Activated T-cell treated with anti-CD3 and anti-CD28 coated beads for 24 hours (primary cell): ENCODE measurements at regions not wholly inside any gene's neighbourhood (a gene's known extent, or its start where the extent isn't known, plus 50 kb on each side); places are given as distances from the start of the nearest gene placed in this dataset.
A peak's percentile ranks its signal among the peaks of the same experiment; 100 is the strongest.

Source experiments
- DNase-seq: peaks from one replicate; pipeline ENCODE4 v3.0.0-alpha.2; 2020; ENCODE audit warnings: low read depth

- DNase-seq, result no peak
Measured at GRCh38 chrX:149274516-149275105, 230.5 kb downstream of the IDS start.

- no peak for DNase-seq
Measured at GRCh38 chrX:149272690-149273463, 232.2 kb downstream of the IDS start.

DNA sequence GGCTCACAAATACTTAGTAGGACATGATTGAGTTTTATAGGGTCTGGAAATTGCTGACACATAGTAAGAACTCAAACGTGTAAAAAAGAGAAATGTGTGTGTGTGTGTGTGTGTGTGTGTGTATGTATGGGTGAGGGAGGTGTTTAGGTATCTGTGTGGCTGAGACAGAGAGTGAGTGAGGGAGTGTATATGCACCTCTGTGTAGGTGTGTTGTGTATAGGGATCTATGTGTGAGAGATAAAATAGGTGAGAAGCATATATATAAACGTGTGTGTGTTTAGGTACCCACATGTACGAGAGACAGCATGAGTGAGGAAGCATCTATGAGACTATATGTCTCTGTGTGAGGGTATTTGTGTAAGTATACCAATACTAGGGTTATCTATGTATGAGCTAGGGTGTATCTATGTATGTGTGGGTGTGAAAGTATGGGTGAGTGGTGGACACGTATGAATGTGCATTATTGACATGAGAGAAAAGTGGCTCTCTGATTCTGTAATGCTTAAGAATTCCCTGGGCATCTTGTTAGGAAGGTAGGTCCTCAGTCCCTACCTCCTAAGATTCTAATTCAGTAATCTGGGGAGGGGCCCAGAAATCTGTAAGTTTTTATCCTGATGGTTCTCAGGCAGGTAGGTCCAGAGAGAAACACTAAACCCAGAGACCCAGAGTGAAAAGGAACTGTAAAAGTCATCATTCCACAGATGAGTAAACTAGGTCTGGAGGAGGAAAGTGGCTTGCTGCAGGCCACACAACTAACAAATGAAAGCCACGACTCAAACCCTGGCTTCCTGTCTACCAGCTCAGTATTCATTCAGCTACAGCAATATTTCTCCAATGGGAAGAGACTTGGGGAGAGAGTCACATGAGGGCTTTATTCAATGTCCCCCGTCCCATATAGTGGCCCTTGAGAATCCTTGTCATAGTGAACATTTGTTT is 237.0 kb downstream of the IDS start:
- DNase-seq, result no peak

DNA sequence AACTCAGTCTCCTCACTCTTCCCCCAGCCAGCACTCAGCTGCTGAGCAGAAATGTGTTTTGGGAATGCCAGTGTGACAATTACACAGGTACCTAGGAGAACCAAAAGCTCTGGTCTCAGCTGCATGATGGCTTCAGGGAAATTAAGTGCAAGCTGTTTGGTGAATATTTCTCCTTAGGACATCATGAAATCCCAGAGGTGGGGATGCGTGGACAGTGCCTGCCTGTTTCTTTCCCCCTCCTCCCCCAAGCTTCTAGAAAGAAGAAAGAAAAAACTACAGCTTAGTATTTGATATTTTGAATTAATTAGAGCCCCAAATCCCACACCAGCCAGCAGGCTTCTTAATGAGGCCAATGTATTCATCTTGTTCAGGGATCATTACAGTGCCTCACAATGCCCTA is 243.0 kb downstream of the IDS start:
- no peak for DNase-seq

DNA sequence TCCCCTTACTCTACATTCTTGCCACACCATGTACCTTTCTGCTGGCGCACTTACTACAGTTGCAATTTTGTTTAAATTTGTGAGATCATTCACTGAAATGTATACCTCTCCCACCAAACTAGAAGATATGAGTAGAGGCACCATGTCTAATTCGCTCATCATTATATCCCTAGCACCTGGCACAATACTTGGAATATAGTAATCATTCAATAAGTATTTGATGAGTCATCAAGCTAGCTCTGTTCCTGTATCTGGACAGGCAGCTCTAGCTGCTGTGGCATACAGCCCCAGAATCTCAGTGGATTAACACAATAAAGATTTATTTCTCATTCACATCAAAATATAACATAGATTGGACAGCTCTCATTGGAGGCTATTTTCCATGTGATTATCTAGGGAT is 245.9 kb downstream of the IDS start:
- no peak for DNase-seq

DNA sequence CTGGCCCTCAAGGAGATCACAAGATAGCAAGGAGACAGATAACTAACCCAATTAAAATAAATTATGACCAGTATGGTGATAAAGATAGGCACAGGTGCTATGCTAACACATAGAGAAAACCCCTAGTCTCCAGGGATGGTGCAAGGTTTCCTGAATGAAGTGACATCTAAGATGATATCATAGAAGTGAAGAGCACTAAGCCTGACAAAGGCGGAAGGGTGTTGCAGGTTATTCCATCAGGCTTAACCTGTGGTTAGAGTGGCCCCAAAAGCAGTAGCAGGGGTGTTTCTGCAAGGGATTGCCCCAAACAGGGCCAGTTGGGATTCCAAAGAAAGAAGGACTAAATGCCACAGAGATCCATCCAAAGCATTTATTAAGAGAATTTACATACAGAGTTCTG is 249.2 kb downstream of the IDS start:
- DNase-seq, result no peak

- no peak for DNase-seq
Measured at GRCh38 chrX:149248073-149248625, 257.0 kb downstream of the IDS start.

GRCh38 chrX:149230689-149231088 is 274.4 kb downstream of the IDS start:
- DNase-seq, result no peak

DNA sequence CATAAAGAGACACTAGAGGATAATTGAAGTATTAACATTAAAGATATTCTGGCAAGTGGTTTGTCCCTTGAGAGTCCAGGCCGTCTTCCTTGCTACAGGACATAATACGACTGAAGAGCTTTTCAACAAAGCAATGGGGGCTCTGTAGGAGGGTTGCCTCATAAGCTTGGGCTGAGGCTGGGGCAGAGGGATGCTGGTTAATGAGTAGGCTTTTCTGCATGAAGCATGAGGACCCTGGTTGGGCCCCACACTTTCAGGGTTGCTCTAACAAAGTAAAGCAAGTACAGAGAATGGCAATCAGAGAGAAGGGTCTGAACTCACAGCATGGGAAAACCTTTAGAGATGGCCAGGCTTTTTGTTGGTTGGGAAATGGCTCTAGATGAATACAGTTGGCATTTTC is 281.3 kb downstream of the IDS start:
- DNase-seq, result no peak

DNA sequence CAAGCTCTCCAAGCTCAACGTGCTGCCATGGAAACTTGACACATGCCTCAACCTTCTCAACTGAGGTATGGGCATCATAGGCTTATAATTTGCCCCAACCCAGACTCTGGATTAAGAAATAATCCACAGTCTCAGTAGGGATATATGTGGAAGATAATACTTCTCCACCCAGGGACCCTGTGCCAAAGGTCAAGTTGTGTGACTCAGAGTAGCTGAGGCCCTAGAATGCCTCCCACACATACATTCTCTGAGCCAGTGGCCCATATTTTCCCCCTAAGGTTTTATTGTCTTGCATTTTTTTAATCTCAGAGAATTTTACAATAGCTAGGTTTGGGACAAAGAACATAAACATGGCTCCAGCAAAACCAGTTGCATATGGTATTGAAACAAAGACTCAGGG is 283.1 kb downstream of the IDS start:
- DNase-seq, result no peak

- no peak for DNase-seq
Measured at GRCh38 chrX:149221230-149221629, 283.9 kb downstream of the IDS start.

GRCh38 chrX:149213264-149213663 is 291.8 kb downstream of the IDS start:
- DNase-seq, result no peak

DNA sequence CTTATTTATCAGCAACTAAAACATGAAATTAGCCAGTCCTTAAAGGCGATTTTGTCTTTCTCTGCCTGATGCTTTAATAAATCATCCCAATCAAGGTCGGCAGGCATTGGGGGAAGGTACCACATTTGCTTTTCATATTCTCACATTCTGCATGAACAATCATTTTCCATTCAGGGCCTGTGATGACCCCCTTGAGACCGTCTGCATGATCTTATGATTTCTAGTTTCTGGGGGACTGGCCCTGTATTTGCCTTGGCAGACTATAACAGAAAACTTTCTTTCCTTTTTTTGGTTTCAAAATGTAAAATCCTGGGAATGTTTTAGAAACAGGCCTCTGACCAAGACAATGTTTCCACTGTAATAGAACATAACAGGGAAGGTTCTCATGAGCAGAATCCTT is 296.8 kb downstream of the IDS start:
- no peak for DNase-seq

DNA sequence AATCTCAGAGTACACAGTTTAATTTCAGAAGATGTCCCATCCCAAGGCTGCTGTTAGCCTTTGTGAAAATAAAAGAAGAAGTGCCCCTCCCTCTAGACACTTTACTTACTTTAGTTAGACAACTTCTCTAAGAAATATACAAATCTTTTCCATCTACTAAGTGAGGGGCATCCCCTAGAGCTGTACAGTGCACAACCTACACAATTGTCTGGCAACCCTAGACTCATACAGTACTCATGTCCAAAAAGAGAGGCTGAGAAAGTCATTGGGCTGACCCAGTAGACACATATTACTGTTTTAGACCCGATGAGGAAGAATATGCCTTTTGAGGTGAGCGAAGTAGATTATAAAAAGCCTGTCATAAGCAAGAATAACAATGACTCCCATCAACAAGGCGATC is 297.6 kb downstream of the IDS start:
- no peak for DNase-seq

- no peak for DNase-seq
Measured at GRCh38 chrX:149205937-149206336, 299.2 kb downstream of the IDS start.

DNA sequence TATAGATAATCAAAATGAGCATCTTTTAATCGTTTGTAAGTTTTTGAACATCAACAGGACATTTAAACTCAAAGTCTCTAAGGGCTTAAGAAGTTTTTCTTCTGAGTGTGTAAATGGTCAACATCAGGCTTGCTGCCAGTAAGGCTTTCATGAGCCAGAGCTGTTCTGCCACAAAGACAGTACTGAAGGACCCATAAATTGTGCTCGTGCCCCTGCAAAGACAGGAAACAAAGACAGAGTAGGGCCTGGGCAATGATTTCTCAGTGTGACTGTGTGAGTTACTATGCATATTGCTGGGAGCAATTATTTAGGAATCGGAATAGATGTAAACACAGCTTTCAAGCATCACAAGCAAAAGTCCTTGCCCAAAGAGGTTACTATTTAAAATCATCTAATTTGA is 300.0 kb downstream of the IDS start:
- DNase-seq, result no peak

DNA sequence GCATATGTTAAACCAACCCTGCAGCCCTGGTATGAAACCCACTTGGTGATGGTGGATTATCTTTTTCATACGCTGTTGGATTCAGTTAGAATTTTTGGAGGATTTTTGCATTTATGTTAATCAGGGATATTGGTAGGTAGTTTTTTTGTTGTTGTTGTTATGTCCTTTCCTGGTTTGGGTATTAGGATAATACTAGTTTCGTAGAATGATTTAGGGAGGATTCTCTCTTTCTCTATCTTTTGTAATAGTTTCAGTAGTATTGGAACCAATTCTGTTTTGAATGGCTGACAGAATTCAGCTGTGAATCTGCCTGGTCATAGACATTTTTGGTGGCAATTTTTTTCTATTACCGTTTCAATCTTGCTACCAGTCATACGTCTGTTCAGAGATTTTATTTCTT is 305.4 kb downstream of the IDS start:
- no peak for DNase-seq

- peak; percentile 1 for DNase-seq
Measured at GRCh38 chrX:149198980-149199732, 305.9 kb downstream of the IDS start.

DNA sequence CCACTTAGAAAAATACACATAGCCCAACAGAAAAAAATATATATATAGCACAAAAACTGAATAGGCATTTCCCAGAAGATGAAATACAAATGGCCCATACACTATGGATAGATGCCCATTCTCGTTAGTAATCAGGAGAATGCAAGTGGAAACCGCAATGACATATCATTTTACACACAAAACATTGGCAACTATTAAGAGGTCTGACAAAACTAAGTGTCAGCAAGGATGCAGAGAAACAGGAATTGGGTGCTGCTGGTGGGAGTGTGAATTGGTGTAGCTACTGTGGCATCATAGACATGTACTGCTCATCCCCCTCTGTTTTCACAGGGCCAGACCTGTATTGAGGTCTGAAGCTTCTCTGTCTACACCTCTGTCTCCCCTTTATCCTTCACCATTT is 320.0 kb downstream of the IDS start:
- DNase-seq, result no peak

DNA sequence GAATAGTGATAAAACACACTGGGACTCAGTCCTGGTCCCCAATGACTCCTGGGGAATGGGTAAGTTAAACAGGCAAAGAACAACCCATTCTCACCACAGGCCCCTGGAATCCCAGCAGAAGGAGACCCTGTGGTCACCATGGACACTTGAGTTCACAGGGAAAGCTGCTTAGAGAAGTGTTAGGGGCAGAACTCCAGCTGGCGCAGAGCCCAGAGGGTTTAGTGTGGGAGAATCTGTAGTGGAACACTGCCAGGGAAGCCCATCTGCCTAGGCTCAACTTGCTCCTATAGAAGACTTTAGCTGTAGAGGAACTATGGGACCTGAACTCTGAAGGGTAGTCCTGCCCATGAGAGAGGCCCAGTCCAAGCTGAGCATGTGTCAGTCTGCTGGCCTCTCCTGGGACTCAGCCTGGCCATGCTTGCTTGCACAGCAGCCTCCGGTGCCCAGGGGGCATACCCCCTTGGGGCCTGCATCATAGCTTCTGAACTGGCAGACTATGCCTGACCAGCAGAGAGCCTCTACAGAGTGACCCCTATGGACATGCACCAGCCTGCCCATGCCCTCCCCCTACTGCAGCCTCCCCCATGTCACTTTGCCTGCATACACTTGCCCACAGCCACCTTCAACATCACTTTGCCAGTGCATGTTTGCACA is 343.5 kb downstream of the IDS start:
- no peak for DNase-seq

- DNase-seq, result no peak
Measured at GRCh38 chrX:149157976-149158375, 347.1 kb downstream of the IDS start.
